Thyroid gland (tissue), 4 donors: ENCODE measurements at regions not wholly inside any gene's neighbourhood (a gene's known extent, or its start where the extent isn't known, plus 50 kb on each side); places are given as distances from the start of the nearest gene placed in this dataset.

Experiments
- CTCF ChIP-seq, 6 experiments: fragments of 200-600 bp in 3 of 6; fragments of 450-650 bp in 3 of 6; sonication (generic) in 3 of 6; IDR thresholded peaks; one replicate each; pipeline ENCODE4 v1.5.1; 2016 to 2019; ENCODE audit warnings: antibody characterized with exemption in 6 of 6, mild to moderate bottlenecking in 2 of 6, inconsistent platforms in 1 of 6, moderate library complexity in 1 of 6
- POLR2A ChIP-seq, 2 donors: fragments of 450-650 bp; IDR thresholded peaks; one replicate each; pipeline ENCODE4 v1.6.1; 2017; ENCODE audit warnings: antibody characterized with exemption in 2 of 2, mild to moderate bottlenecking in 2 of 2, moderate library complexity in 1 of 2

DNA sequence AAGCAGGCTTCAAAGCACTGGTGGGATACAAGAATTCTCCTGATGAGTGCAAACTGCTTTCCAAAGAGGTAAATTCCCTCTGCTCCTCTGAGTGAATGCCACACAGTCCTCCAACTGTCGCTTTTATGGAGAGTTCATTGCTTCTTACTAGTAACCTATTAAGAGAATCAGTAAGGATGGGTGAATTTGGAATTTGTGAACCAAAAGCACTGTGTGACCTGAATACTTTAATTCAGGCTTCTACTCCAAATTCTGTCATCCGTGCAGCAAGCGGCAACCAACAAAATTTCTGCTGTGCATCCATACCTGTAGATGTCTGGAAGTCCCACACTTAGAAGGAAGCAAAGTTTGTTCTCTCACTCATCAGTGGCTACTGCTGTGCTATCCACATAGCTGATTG lies 66.7 kb upstream of the SNRK start:
- no peak for TF ChIP-seq CTCF (IDR thresholded peaks at IDR 0.05)
- no peak for TF ChIP-seq POLR2A (IDR thresholded peaks at IDR 0.05)
